GM19372 (cell line): ENCODE measurements at regions not wholly inside any gene's neighbourhood (a gene's known extent, or its start where the extent isn't known, plus 50 kb on each side); places are given as distances from the start of the nearest gene placed in this dataset.
A peak's percentile ranks its signal among the peaks of the same experiment; 100 is the strongest.

Experiments
- ATAC-seq: cut with Tn5 transposase; IDR thresholded peaks from one replicate; pipeline ENCODE4 v1.9.1; 2021; ENCODE audit warnings: mild to moderate bottlenecking, low read depth, moderate library complexity; ENCODE audit not compliant: unreplicated experiment

- ATAC-seq: no peak
These were observed 246.9 kb upstream of the PARD3B start for GRCh38 chr2:204298404-204298803.

GRCh38 chr2:204299766-204300165, 245.5 kb upstream of the PARD3B start:
- no peak for ATAC-seq

GRCh38 chr2:204306667-204307066, 238.6 kb upstream of the PARD3B start:
- no peak for ATAC-seq

- no peak for ATAC-seq
These were observed 233.2 kb upstream of the PARD3B start for GRCh38 chr2:204312105-204312504.

GRCh38 chr2:204313256-204313655, 232.0 kb upstream of the PARD3B start:
- ATAC-seq: no peak

- no peak for ATAC-seq
These were observed 230.0 kb upstream of the PARD3B start for GRCh38 chr2:204315236-204315662.

GRCh38 chr2:204317640-204318039, 227.6 kb upstream of the PARD3B start:
- ATAC-seq: no peak

GRCh38 chr2:204321027-204321800, 224.1 kb upstream of the PARD3B start:
- no peak for ATAC-seq

GRCh38 chr2:204321910-204322751, 223.1 kb upstream of the PARD3B start:
- no peak for ATAC-seq

GRCh38 chr2:204325468-204325867, 219.8 kb upstream of the PARD3B start:
- peak; percentile 96 for ATAC-seq

GRCh38 chr2:204328373-204328772, 216.9 kb upstream of the PARD3B start:
- ATAC-seq: no peak

GRCh38 chr2:204329016-204329415, 216.3 kb upstream of the PARD3B start:
- ATAC-seq: no peak

GRCh38 chr2:204329532-204329931, 215.7 kb upstream of the PARD3B start:
- ATAC-seq: no peak

- no peak for ATAC-seq
These were observed 214.1 kb upstream of the PARD3B start for GRCh38 chr2:204331180-204331579.

GRCh38 chr2:204331988-204332387, 213.3 kb upstream of the PARD3B start:
- ATAC-seq: no peak

- ATAC-seq: no peak
These were observed 212.6 kb upstream of the PARD3B start for GRCh38 chr2:204332706-204333105.

- no peak for ATAC-seq
These were observed 211.4 kb upstream of the PARD3B start for GRCh38 chr2:204333861-204334260.

GRCh38 chr2:204335451-204336058, 209.7 kb upstream of the PARD3B start:
- no peak for ATAC-seq

GRCh38 chr2:204336153-204336744, 209.0 kb upstream of the PARD3B start:
- no peak for ATAC-seq

GRCh38 chr2:204337638-204338037, 207.6 kb upstream of the PARD3B start:
- no peak for ATAC-seq

GRCh38 chr2:204339212-204339715, 206.0 kb upstream of the PARD3B start:
- no peak for ATAC-seq
